CD4-positive, alpha-beta T cell (primary cell): ENCODE measurements at regions not wholly inside any gene's neighbourhood (a gene's known extent, or its start where the extent isn't known, plus 50 kb on each side); places are given as distances from the start of the nearest gene placed in this dataset.

Source experiments
- ATAC-seq: fragments of 200-7000 bp; cut with Tn5 transposase; one replicate; pipeline ENCODE4 v1.10.0; 2022; ENCODE audit warnings: mild to moderate bottlenecking; ENCODE audit not compliant: poor library complexity
- CTCF ChIA-PET: fragments of 350-600 bp; sonication (Branson Sonifier 250); formaldehyde crosslinking; loops from one replicate; lab custom pipeline; 2021; ENCODE audit warnings: antibody characterized with exemption, inconsistent platforms; lab: Charles Lee
- POLR2A ChIA-PET: fragments of 350-600 bp; sonication (Branson Sonifier 250); formaldehyde crosslinking; loops from one replicate; lab custom pipeline; 2021; ENCODE audit warnings: antibody characterized with exemption, inconsistent platforms; lab: Charles Lee
- DNase-seq, 14 experiments: peaks; one replicate each; pipeline ENCODE4 v3.0.0-alpha.2; 2013 to 2020; ENCODE audit warnings: mixed read lengths in 2 of 14
- H3K27ac ChIP-seq, 2 donors: one replicate each; pipeline versions ENCODE4 v1.5.1 to v1.7.0; 2013; ENCODE audit warnings: low read length in 2 of 2, low read depth in 1 of 2, mild to moderate bottlenecking in 1 of 2
- H3K27me3 ChIP-seq, 2 experiments: 1 replicate in 1 of 2; 2 replicates in 1 of 2; pipeline versions ENCODE4 v1.6.1 to v1.7.0; 2013; ENCODE audit warnings: low read length in 2 of 2, control low read depth in 1 of 2, mild to moderate bottlenecking in 1 of 2, moderate library complexity in 1 of 2; ENCODE audit not compliant: insufficient read depth in 2 of 2, control insufficient read depth in 1 of 2
- H3K36me3 ChIP-seq: one replicate; pipeline ENCODE4 v1.6.1; 2013; ENCODE audit warnings: low read length, control low read depth; ENCODE audit not compliant: insufficient read depth
- H3K4me1 ChIP-seq: one replicate; pipeline ENCODE4 v1.6.1; 2013; ENCODE audit warnings: low read length, control low read depth; ENCODE audit not compliant: insufficient read depth
- H3K4me3 ChIP-seq: one replicate; pipeline ENCODE4 v1.5.1; 2013; ENCODE audit warnings: mild to moderate bottlenecking, low read length, moderate library complexity
- H3K9me3 ChIP-seq, 2 experiments: 1 replicate in 1 of 2; 2 replicates in 1 of 2; pipeline versions ENCODE4 v1.6.1 to v1.7.0; 2013; ENCODE audit warnings: low read length in 2 of 2, mild to moderate bottlenecking in 2 of 2, control low read depth in 1 of 2, moderate library complexity in 1 of 2; ENCODE audit not compliant: control insufficient read depth in 1 of 2, insufficient read depth in 1 of 2
- H3K27ac Mint-ChIP-seq: one replicate; pipeline ENCODE4 v1.8.0; 2020; ENCODE audit warnings: mixed read lengths
- H3K27me3 Mint-ChIP-seq: one replicate; pipeline ENCODE4 v1.8.0; 2021; ENCODE audit warnings: mixed read lengths
- H3K36me3 Mint-ChIP-seq: one replicate; pipeline ENCODE4 v1.8.0; 2021; ENCODE audit warnings: low read depth, mixed read lengths
- H3K4me1 Mint-ChIP-seq: one replicate; pipeline ENCODE4 v1.8.0; 2021; ENCODE audit warnings: low read depth, mixed read lengths
- H3K4me3 Mint-ChIP-seq: one replicate; pipeline ENCODE4 v1.8.0; 2020; ENCODE audit warnings: mild to moderate bottlenecking, mixed read lengths
- H3K9me3 Mint-ChIP-seq: one replicate; pipeline ENCODE4 v1.8.0; 2020; ENCODE audit warnings: mixed read lengths
- CTCF ChIP-seq: fragments of 200-600 bp; IDR thresholded peaks from one replicate; pipeline ENCODE4 v1.8.0; 2022; ENCODE audit warnings: antibody characterized with exemption, mild to moderate bottlenecking
- intact Hi-C, 2 experiments: fragments of 100-400 bp; cut with DNase I in 1 of 2; cut with micrococcal nuclease in 1 of 2; formaldehyde crosslinking; loops; one replicate each; pipeline versions ENCODE4 v1.15.1 to v1.9.0; 2023 to 2025; cut with DNase I, micrococcal nuclease

- no peak for ATAC-seq
- Mint-ChIP-seq H3K4me1 (no peaks in the 10 kb centered on the region), H3K9me3 (peaks cover 4% of the 10 kb centered on the region), H3K27ac (no peak overlapping the region), H3K36me3 (no peaks in the 10 kb centered on the region), H3K4me3 (no peak overlapping the region), H3K27me3 (no peaks in the 10 kb centered on the region)
- no peaks in the 10 kb centered on the region for H3K36me3 ChIP-seq
- no peak for TF ChIP-seq CTCF
- no peak overlapping the region for H3K27ac ChIP-seq
- POLR2A ChIA-PET = no interaction called here
- no peaks in the 10 kb centered on the region for H3K4me1 ChIP-seq
- intact Hi-C loops = no loop called here
- H3K4me3 ChIP-seq = no peak overlapping the region
- H3K9me3 ChIP-seq = peaks cover 0 to 1% of the 10 kb centered on the region in 2 experiments
- no peaks in the 10 kb centered on the region for H3K27me3 ChIP-seq
- DNase-seq = no peak
- CTCF ChIA-PET = no interaction called here
Measured at GRCh38 chr1:72942008-72942407, 659.7 kb upstream of the NEGR1 start.

GRCh38 chr1:72938408-72938807, 656.1 kb upstream of the NEGR1 start:
- POLR2A ChIA-PET = no interaction called here
- no peak for TF ChIP-seq CTCF
- no peak for DNase-seq
- CTCF ChIA-PET = no interaction called here
- no peak overlapping the region for H3K4me3 ChIP-seq
- H3K4me3 Mint-ChIP-seq = no peak overlapping the region
- H3K36me3 Mint-ChIP-seq = no peaks in the 10 kb centered on the region
- peaks cover 0 to 3% of the 10 kb centered on the region in 2 experiments for H3K9me3 ChIP-seq
- no peak for ATAC-seq
- H3K27me3 ChIP-seq = no peaks in the 10 kb centered on the region
- no peaks in the 10 kb centered on the region for H3K27me3 Mint-ChIP-seq
- H3K4me1 Mint-ChIP-seq = no peaks in the 10 kb centered on the region
- no peak overlapping the region for H3K27ac ChIP-seq
- H3K36me3 ChIP-seq = no peaks in the 10 kb centered on the region
- no peak overlapping the region for H3K27ac Mint-ChIP-seq
- peaks cover 4% of the 10 kb centered on the region for H3K9me3 Mint-ChIP-seq
- H3K4me1 ChIP-seq = no peaks in the 10 kb centered on the region
- intact Hi-C loops = no loop called here

- CTCF ChIA-PET = no interaction called here
Measured at GRCh38 chr1:72937905-72938304, 655.6 kb upstream of the NEGR1 start.

More at GRCh38 chr1:72937905-72938304, 655.6 kb upstream of the NEGR1 start:
- H3K27me3 Mint-ChIP-seq = no peaks in the 10 kb centered on the region
- H3K27ac Mint-ChIP-seq = no peak overlapping the region
- TF ChIP-seq CTCF = no peak
- Histone ChIP-seq H3K27me3 (no peaks in the 10 kb centered on the region), H3K27ac (no peak overlapping the region), H3K4me3 (no peak overlapping the region), H3K9me3 (peaks cover 0 to 3% of the 10 kb centered on the region in 2 experiments), H3K36me3 (no peaks in the 10 kb centered on the region), H3K4me1 (no peaks in the 10 kb centered on the region)
- no peak overlapping the region for H3K4me3 Mint-ChIP-seq
- H3K4me1 Mint-ChIP-seq = no peaks in the 10 kb centered on the region
- H3K9me3 Mint-ChIP-seq = peaks cover 4% of the 10 kb centered on the region
- no peaks in the 10 kb centered on the region for H3K36me3 Mint-ChIP-seq
- DNase-seq (no peak), ATAC-seq (no peak)
- intact Hi-C loops = no loop called here
- POLR2A ChIA-PET = no interaction called here
